ENCODE measurements at regions not wholly inside any gene's neighbourhood (a gene's known extent, or its start where the extent isn't known, plus 50 kb on each side); places are given as distances from the start of the nearest gene placed in this dataset.

GRCh38 chr20:12502443-12502842 is 506.3 kb upstream of the SPTLC3 start:
- no peak overlapping the region for H3K18ac ChIP-seq (ENCODE audit: extremely low read depth, low read length)
- CTCF ChIA-PET (ENCODE audit: partially characterized antibody) = interaction anchor here (0.6 kb wide), 1 partner anchor 526 kb away, joined by 3 read pairs; no protein-coding TSS in a partner anchor
- WGBS, 2 experiments (ENCODE audit: extremely low coverage in 1 of 2, insufficient coverage in 1 of 2, insufficient read length in 1 of 2, insufficient replicate concordance in 2 of 2, low coverage in 1 of 2, low lambda C conversion rate in 2 of 2, missing lambda C conversion rate in 1 of 2) = 88% methylated on average over 2 of the region's 2 CpGs; no CpG with 5 or more reads in 1 of the 2 experiments
- no peak for TF ChIP-seq POLR2A (IDR thresholded peaks at IDR 0.05; ENCODE audit: control extremely low read depth in 1 of 2, low read depth in 2 of 2, low read length in 2 of 2)
- TF ChIP-seq SP1 (IDR thresholded peaks at IDR 0.05; ENCODE audit: low read depth, low read length) = no peak
- TF ChIP-seq JUN (IDR thresholded peaks at IDR 0.05; ENCODE audit: low read depth, low read length) = no peak

More at GRCh38 chr20:12502443-12502842, 506.3 kb upstream of the SPTLC3 start:
- Histone ChIP-seq H2BK15ac (ENCODE audit: low read length) (no peak overlapping the region), H4K91ac (replicated peaks; ENCODE audit: insufficient read length, low read length) (no peak overlapping the region), H2AFZ (ENCODE audit: low read length) (no peak overlapping the region), H3K79me1 (ENCODE audit: low read depth, low read length) (no peaks in the 10 kb centered on the region), H3K27me3 (replicated peaks in 1 of 4; ENCODE audit: control insufficient read depth in 3 of 4, extremely low read depth in 1 of 4, insufficient read depth in 3 of 4, low read length in 3 of 4) (no peaks in the 10 kb centered on the region), H3K4ac (replicated peaks; ENCODE audit: insufficient read length, low read depth, low read length) (no peak overlapping the region), H2BK12ac (ENCODE audit: low read depth, low read length) (no peak overlapping the region), H2BK120ac (replicated peaks; ENCODE audit: low read depth, low read length) (no peak overlapping the region), H3K4me3 (ENCODE audit: extremely low read depth in 1 of 4, insufficient read depth in 2 of 4, low read depth in 3 of 4, low read length in 4 of 4) (no peak overlapping the region), H3K4me1 (replicated peaks in 1 of 4; ENCODE audit: control insufficient read depth in 3 of 4, insufficient read depth in 4 of 4, low read length in 3 of 4) (no peaks in the 10 kb centered on the region), H3K23me2 (ENCODE audit: low read depth, low read length) (no peaks in the 10 kb centered on the region), H3K4me2 (ENCODE audit: insufficient read depth in 1 of 2, low read depth in 2 of 2, low read length in 2 of 2) (no peak overlapping the region), H3K23ac (ENCODE audit: insufficient read length) (no peak overlapping the region), H3K9ac (replicated peaks in 1 of 4; ENCODE audit: extremely low read depth in 1 of 4, low read depth in 3 of 4, low read length in 3 of 4) (no peak overlapping the region), H3K36me3 (ENCODE audit: control insufficient read depth in 2 of 4, insufficient read depth in 4 of 4, low read length in 3 of 4) (no peaks in the 10 kb centered on the region), H4K8ac (ENCODE audit: extremely low read depth, insufficient read depth, low read length) (no peak overlapping the region), H2BK5ac (ENCODE audit: low read depth, low read length) (no peak overlapping the region), H4K5ac (ENCODE audit: insufficient read length, low read depth, low read length) (no peak overlapping the region), H3K27ac (ENCODE audit: low read depth, low read length) (no peak overlapping the region), H3K56ac (replicated peaks; ENCODE audit: insufficient read length, low read depth, low read length) (no peak overlapping the region), H3K14ac (ENCODE audit: insufficient read length) (no peak overlapping the region), H4K20me1 (replicated peaks in 1 of 2; ENCODE audit: control insufficient read depth in 1 of 2, insufficient read depth in 2 of 2, low read length in 2 of 2) (no peaks in the 10 kb centered on the region), H3K79me2 (ENCODE audit: control insufficient read depth in 1 of 2, insufficient read depth in 2 of 2, low read length in 2 of 2) (no peaks in the 10 kb centered on the region), H3K9me3 (ENCODE audit: insufficient read depth in 2 of 2, low read depth in 1 of 2, low read length in 1 of 2) (no peaks in the 10 kb centered on the region), H2AK5ac (ENCODE audit: low read depth, low read length) (no peak overlapping the region), H2BK20ac (ENCODE audit: low read length) (no peak overlapping the region)
- DNase-seq (ENCODE audit: low read depth in 1 of 2, low spot score in 2 of 2) (no peak), FAIRE-seq (no peak)
- POLR2A ChIA-PET (ENCODE audit: partially characterized antibody) = no interaction called here

All from H1 (cell line).